Erythroblast (primary cell): ENCODE measurements at regions not wholly inside any gene's neighbourhood (a gene's known extent, or its start where the extent isn't known, plus 50 kb on each side); places are given as distances from the start of the nearest gene placed in this dataset.

Source experiments
- GATA1 ChIP-seq: IDR thresholded peaks from 2 replicates; pipeline ENCODE4 v1.6.1; 2011; ENCODE audit warnings: low read depth, mild to moderate bottlenecking, control low read depth, low read length, moderate library complexity
- POLR2A ChIP-seq: IDR thresholded peaks from 2 replicates; pipeline ENCODE4 v1.6.1; 2011; ENCODE audit warnings: mild to moderate bottlenecking, low read length

DNA sequence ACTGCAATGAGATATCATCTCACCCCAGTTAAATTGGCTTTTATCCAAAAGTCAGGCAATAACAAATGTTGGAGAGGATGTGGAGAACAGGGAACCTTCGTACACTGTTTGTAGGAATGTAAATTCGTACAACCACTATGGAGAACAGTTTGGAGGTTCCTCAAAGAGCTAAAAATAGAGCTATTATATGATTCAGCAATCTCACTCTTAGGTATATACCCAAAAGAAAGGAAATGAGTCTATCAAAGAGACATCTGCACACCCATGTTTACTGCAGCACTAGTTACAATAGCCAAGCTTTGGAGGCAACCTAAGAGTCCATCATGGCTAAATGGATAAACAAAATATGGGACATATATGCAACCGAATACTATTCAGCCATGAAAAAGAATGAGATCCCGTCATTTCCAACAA lies 68.0 kb upstream of the HES1 start:
- TF ChIP-seq POLR2A (no peak), GATA1 (no peak)
